PC-3 (cell line): ENCODE measurements at regions not wholly inside any gene's neighbourhood (a gene's known extent, or its start where the extent isn't known, plus 50 kb on each side); places are given as distances from the start of the nearest gene placed in this dataset.

Experiments used
- CTCF ChIP-seq: fragments of 300-600 bp; sonication (generic); conservative IDR thresholded peaks from 2 replicates; pipeline ENCODE4 v1.5.1; 2017; ENCODE audit warnings: antibody characterized with exemption, low read depth, mild to moderate bottlenecking, low read length
- EZH2 ChIP-seq: fragments of 300-600 bp; sonication (generic); IDR thresholded peaks from one replicate; pipeline ENCODE4 v1.6.1; 2017; ENCODE audit warnings: antibody characterized with exemption, mild to moderate bottlenecking, low read length; ENCODE audit not compliant: unreplicated experiment
- EZH2phosphoT487 ChIP-seq: fragments of 300-600 bp; sonication (generic); IDR thresholded peaks from 2 replicates; pipeline ENCODE4 v1.6.1; 2018; ENCODE audit warnings: mild to moderate bottlenecking, antibody characterized with exemption, low read length, borderline replicate concordance

GRCh38 chr22:22181341-22181850 lies 63.2 kb upstream of the VPREB1 start:
- no peak for TF ChIP-seq CTCF
- no peak for TF ChIP-seq EZH2
- TF ChIP-seq EZH2phosphoT487: no peak
